ES-I3 (cell line): ENCODE measurements at regions not wholly inside any gene's neighbourhood (a gene's known extent, or its start where the extent isn't known, plus 50 kb on each side); places are given as distances from the start of the nearest gene placed in this dataset.
"Not testable (repeated sequence)": the region's sequence is repeated elsewhere in the genome, so short reads cannot be mapped to it uniquely, and the experiment has no call there.

Experiments used
- H3K36me3 ChIP-seq: 2 replicates; pipeline ENCODE4 v1.6.1; 2013; ENCODE audit warnings: mild to moderate bottlenecking, low read length, control low read depth, moderate library complexity; ENCODE audit not compliant: insufficient read depth
- H3K4me1 ChIP-seq: 2 replicates; pipeline ENCODE4 v1.6.1; 2013; ENCODE audit warnings: mild to moderate bottlenecking, control low read depth, low read length; ENCODE audit not compliant: insufficient read depth
- H3K9ac ChIP-seq: 2 replicates; pipeline ENCODE4 v1.6.1; 2013; ENCODE audit warnings: low read depth, mild to moderate bottlenecking, low read length, moderate library complexity
- H3K9me3 ChIP-seq: 2 replicates; pipeline ENCODE4 v1.6.1; 2013; ENCODE audit warnings: mild to moderate bottlenecking, low read length, moderate library complexity; ENCODE audit not compliant: control insufficient read depth, insufficient read depth

DNA sequence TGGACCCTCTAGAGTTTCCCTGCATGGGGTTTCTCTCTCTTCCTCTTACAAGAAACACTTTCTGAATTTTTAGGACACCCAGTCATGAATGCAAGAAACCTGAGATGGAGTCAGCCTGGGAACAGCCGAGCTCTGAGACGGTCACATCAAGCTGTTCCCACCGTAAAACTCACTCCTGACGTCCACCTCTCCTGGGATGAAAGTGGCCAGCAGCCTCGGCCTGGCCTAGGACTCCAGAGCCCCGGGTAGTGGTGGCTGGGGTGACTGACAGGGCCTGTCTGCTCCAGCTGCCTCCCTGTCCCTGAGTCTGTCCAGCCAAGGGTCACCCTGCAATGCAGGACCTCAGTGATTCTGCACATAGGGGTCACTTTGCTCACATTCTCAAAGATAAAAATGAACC, 217.8 kb downstream of the SHOX start:
- Histone ChIP-seq H3K4me1 (no peaks in the 10 kb centered on the region; the same call in 1 of the 2 replicates), H3K9me3 (no peaks in the 10 kb centered on the region), H3K9ac (no peak overlapping the region), H3K36me3 (no peaks in the 10 kb centered on the region)

DNA sequence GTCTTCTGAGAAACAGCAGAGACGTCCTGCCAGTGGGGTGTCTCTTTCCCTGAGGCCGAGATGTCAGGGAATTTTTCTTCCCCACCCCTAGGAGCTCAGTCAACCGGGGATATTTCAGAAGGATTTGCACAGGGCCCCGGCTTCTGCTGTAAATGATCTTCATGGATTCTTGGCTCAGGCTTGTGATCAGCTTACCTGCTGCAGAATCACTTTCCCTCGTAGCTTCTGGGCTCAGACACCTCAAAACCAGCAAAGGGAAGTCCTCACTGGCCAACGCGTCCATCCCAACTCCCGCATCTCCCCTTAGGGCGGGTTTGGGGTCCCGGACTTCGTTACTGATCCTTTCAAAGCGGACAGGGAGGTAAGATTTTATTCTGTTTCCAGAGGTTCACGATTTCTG, 212.7 kb downstream of the SHOX start:
- H3K9ac ChIP-seq, result no peak overlapping the region
- no peaks in the 10 kb centered on the region; the same call in 1 of the 2 replicates for H3K4me1 ChIP-seq
- H3K36me3 ChIP-seq, result no peaks in the 10 kb centered on the region
- H3K9me3 ChIP-seq, result no peaks in the 10 kb centered on the region

- H3K9ac ChIP-seq, result no peak overlapping the region
- no peaks in the 10 kb centered on the region for H3K4me1 ChIP-seq
- H3K36me3 ChIP-seq, result no peaks in the 10 kb centered on the region
Observed at GRCh38 chrX:840556-840955, 210.0 kb downstream of the SHOX start.

DNA sequence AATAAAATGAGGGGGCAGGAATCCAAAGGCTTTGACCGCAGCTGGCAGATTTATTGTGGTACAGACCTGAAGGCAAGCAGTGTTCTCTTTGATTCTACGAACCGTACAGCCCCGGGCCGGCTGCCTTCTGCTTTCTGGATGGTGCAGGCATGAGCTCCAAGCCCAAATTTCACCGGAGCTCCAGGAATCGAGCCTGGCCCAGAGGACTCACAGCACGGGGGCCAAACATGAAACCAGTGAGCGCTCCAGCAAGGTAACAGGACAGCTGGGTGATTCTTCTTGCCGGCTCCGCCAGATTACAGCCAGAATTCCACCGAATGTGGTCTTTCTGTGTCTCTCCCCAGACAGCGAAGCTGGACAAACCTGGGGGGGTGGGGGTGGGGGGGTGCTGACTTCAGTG, 208.1 kb downstream of the SHOX start:
- H3K4me1 ChIP-seq, H3K36me3 ChIP-seq, H3K9me3 ChIP-seq, H3K9ac ChIP-seq: not testable (repeated sequence)

More at GRCh38 chrX:840556-840955, 210.0 kb downstream of the SHOX start:
- H3K9me3 ChIP-seq, result no peaks in the 10 kb centered on the region

- not testable (repeated sequence) for H3K9ac ChIP-seq, H3K4me1 ChIP-seq, H3K36me3 ChIP-seq, H3K9me3 ChIP-seq
Observed at GRCh38 chrX:835857-836256, 205.3 kb downstream of the SHOX start.

GRCh38 chrX:830532-830931, 199.9 kb downstream of the SHOX start:
- peaks cover 5% of the 10 kb centered on the region; the same call in 1 of the 2 replicates for H3K9me3 ChIP-seq
- H3K4me1 ChIP-seq, result no peaks in the 10 kb centered on the region
- no peak overlapping the region for H3K9ac ChIP-seq
- no peaks in the 10 kb centered on the region for H3K36me3 ChIP-seq

GRCh38 chrX:829145-829544, 198.6 kb downstream of the SHOX start:
- no peak overlapping the region for H3K9ac ChIP-seq
- H3K9me3 ChIP-seq, result peaks cover 5% of the 10 kb centered on the region; the same call in 1 of the 2 replicates
- H3K4me1 ChIP-seq, result no peaks in the 10 kb centered on the region
- no peaks in the 10 kb centered on the region for H3K36me3 ChIP-seq

- Histone ChIP-seq H3K9me3 (peaks cover 5% of the 10 kb centered on the region; the same call in 1 of the 2 replicates), H3K36me3 (no peaks in the 10 kb centered on the region), H3K4me1 (no peaks in the 10 kb centered on the region), H3K9ac (no peak overlapping the region)
Observed at GRCh38 chrX:828411-828959, 197.9 kb downstream of the SHOX start.

- H3K36me3 ChIP-seq, result no peaks in the 10 kb centered on the region
- no peaks in the 10 kb centered on the region for H3K4me1 ChIP-seq
- H3K9me3 ChIP-seq, result peaks cover 4% of the 10 kb centered on the region; the same call in 1 of the 2 replicates
- H3K9ac ChIP-seq, result no peak overlapping the region
Observed at GRCh38 chrX:826448-826847, 195.9 kb downstream of the SHOX start.

GRCh38 chrX:825991-826390, 195.4 kb downstream of the SHOX start:
- H3K9ac ChIP-seq, result no peak overlapping the region
- H3K9me3 ChIP-seq, result no peaks in the 10 kb centered on the region
- H3K36me3 ChIP-seq, result no peaks in the 10 kb centered on the region
- H3K4me1 ChIP-seq, result no peaks in the 10 kb centered on the region

GRCh38 chrX:823073-823472, 192.5 kb downstream of the SHOX start:
- not testable (repeated sequence) for H3K9me3 ChIP-seq, H3K9ac ChIP-seq, H3K4me1 ChIP-seq, H3K36me3 ChIP-seq

DNA sequence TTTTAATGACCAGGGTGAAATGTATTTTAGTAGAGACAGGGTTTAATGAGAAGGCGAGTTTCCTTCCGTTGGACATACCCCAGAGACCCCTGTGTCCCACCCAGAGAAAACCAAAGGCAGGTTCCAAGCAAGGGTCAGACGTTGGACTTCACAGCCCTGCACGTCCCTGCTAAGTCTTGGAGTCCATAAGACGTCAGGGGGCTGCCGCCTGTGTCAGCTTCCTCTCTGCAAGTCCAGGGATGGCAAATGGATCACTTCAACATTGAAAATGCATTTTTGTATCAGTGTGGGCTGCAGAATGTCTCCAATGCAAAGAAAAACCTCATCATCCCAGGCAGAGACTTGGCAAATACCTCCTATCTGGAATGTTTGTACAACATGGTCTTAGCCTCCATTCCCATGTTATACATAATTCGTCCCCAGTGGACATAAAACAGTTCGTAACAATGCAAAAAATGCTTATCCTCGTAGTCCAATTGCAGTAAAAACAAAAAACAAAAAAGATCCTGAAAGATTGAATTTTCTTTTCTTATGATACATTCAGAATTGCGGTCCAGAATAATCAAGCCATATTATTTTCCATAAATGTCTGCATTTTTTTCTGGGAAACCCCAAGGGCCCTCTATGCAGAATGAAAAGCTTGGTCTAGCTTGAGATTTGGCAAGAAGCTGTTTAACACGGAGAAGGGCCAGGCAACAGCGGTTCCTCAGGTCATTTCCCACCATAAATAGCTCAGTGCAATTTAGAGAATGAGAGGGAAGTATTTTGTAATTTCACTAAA, 190.9 kb downstream of the SHOX start:
- Histone ChIP-seq H3K9ac (no peak overlapping the region), H3K36me3 (no peaks in the 10 kb centered on the region), H3K9me3 (no peaks in the 10 kb centered on the region), H3K4me1 (no peaks in the 10 kb centered on the region)

DNA sequence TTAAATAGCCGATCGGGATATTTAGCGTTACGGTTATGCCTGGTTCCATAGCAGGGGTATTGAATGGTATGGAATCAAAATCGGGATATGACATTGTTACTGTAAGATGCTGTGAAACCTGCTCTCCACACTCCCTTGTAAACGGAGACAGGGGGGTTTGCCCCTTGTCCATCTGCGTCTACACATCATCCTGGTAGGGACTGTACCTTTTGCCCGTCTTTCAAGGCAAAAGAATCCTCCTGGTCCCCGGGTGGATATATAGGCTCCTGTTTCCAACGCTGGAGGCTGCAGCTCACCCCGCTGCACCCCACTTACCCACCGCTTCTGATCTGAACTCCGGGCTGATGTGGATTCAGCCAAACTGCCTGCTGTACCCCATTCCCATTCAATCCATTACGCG, 189.1 kb downstream of the SHOX start:
- no peaks in the 10 kb centered on the region for H3K4me1 ChIP-seq
- no peaks in the 10 kb centered on the region for H3K9me3 ChIP-seq
- H3K9ac ChIP-seq, result no peak overlapping the region
- no peaks in the 10 kb centered on the region for H3K36me3 ChIP-seq

DNA sequence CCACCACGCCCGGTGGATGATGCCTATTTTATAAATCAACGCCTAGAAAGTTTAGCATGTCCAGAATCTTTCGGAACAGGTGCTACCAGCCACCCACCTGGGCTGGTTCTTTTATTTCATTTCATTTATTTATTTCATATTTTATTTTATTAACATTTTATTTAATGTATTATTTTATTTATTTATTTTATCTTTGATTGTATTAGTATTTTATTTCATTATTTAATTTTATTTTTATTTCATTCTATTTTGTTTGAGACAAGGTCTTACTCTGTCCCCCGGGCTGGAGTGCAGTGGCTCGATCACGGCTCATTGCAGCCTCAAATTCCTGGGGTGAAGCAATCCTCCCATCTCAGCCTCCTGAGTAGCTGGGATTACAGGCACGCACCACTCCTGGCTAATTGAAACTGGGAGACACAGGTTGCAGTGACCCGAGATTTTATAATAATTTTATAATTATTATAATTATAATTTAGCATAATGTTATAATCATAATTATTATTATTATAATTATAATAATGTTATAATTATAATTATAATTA, 187.2 kb downstream of the SHOX start:
- no peaks in the 10 kb centered on the region for H3K36me3 ChIP-seq
- H3K9ac ChIP-seq, result no peak overlapping the region
- H3K4me1 ChIP-seq, result no peaks in the 10 kb centered on the region
- H3K9me3 ChIP-seq, result no peaks in the 10 kb centered on the region

- not testable (repeated sequence) for H3K9ac ChIP-seq, H3K36me3 ChIP-seq, H3K4me1 ChIP-seq, H3K9me3 ChIP-seq
Observed at GRCh38 chrX:817147-817546, 186.6 kb downstream of the SHOX start.
